Activated T-helper 1 cell treated with anti-CD3 and anti-CD28 coated beads, Interleukin-12 subunit alpha, Interleukin-12 subunit beta, Interleukin-2, Interleukin-4 antibody, amounts not matched to agents 30 ng/mL and 10 ng/mL and 1 ng/mL, durations not matched to agents 14 hours and 24 hours and 36 hours (primary cell): ENCODE measurements at regions not wholly inside any gene's neighbourhood (a gene's known extent, or its start where the extent isn't known, plus 50 kb on each side); places are given as distances from the start of the nearest gene placed in this dataset.

Source experiments
- DNase-seq: peaks from one replicate; pipeline ENCODE4 v3.0.0; 2021; ENCODE audit warnings: low spot score
- H3K27ac Mint-ChIP-seq: one replicate; pipeline ENCODE4 v1.8.0; 2021; ENCODE audit warnings: mild to moderate bottlenecking, mixed read lengths
- H3K27me3 Mint-ChIP-seq: one replicate; pipeline ENCODE4 v1.8.0; 2022; ENCODE audit warnings: mild to moderate bottlenecking, moderate library complexity, mixed read lengths; ENCODE audit not compliant: insufficient read depth
- H3K36me3 Mint-ChIP-seq: one replicate; pipeline ENCODE4 v1.8.0; 2021; ENCODE audit warnings: low read depth, mixed read lengths
- H3K4me1 Mint-ChIP-seq: one replicate; pipeline ENCODE4 v1.8.0; 2021; ENCODE audit warnings: low read depth, mixed read lengths
- H3K4me3 Mint-ChIP-seq: one replicate; pipeline ENCODE4 v1.8.0; 2021; ENCODE audit warnings: mild to moderate bottlenecking, moderate library complexity, mixed read lengths
- H3K9me3 Mint-ChIP-seq: one replicate; pipeline ENCODE4 v1.8.0; 2021; ENCODE audit warnings: mixed read lengths
- intact Hi-C: fragments of 100-400 bp; cut with micrococcal nuclease; formaldehyde crosslinking; loops from one replicate; pipeline ENCODE4 v1.15.1; 2024

DNA sequence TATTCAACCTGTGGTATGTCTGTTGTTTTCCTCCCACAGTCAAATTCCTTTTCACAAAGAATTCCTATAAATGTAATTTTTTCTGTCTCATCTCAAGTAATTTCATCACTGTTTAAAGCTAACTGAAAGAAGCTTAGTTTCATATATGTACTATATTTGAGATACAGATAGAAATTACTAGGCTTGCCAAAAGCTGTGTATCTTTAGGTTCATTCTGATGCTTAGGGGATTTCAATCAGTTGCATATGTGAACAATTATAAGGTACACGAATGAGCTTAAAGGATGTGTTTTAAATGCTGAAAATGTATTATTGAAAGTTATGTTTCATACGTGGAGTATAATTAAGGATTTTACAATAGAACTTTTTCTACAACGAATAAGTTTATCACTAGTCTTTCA is 59.2 kb upstream of the DSG1 start:
- no peak for DNase-seq
- H3K4me1 Mint-ChIP-seq = no peaks in the 10 kb centered on the region
- no peaks in the 10 kb centered on the region for H3K9me3 Mint-ChIP-seq
- intact Hi-C loops = loop anchor here (10.0 kb wide), 1 partner anchor 64 kb away; no protein-coding TSS in a partner anchor
- no peak overlapping the region for H3K4me3 Mint-ChIP-seq
- no peak overlapping the region for H3K27ac Mint-ChIP-seq
- H3K36me3 Mint-ChIP-seq = no peaks in the 10 kb centered on the region
- H3K27me3 Mint-ChIP-seq = no peaks in the 10 kb centered on the region

GRCh38 chr18:31261792-31262582 is 56.0 kb upstream of the DSG1 start:
- intact Hi-C loops = no loop called here
- H3K4me1 Mint-ChIP-seq = no peaks in the 10 kb centered on the region
- H3K9me3 Mint-ChIP-seq = no peaks in the 10 kb centered on the region
- DNase-seq = no peak
- no peak overlapping the region for H3K4me3 Mint-ChIP-seq
- H3K27ac Mint-ChIP-seq = no peak overlapping the region
- no peaks in the 10 kb centered on the region for H3K36me3 Mint-ChIP-seq
- H3K27me3 Mint-ChIP-seq = no peaks in the 10 kb centered on the region

DNA sequence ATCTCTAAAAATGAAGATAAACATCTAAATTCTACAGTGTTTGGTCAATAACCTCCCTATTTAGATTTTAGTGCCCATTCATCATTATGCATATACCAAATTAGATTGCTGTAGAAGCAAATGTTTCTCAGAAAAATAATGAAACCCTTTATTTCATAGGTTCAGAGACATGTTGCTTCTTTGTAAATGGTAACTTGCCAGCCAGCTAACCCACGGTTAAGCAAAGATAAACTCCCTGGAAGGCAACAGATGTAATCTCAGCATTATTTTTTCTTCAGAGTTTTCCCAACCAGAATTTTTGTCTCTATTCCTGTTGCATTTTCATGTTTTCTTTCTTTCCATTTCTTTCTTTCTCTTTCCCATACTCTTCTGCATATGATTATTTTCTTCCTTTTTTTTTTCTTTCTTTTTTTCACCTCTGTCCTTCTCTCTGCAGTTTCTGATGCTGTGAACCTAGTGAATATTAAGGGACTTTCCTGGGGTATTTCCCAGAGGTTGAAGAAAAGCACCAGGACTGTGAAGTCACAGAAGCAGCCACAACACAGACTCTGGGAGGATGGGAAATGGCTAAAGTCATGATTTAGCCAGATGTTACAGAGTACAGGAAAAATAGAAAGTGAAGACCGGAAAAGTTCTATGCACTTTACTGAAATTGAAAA is 50.0 kb upstream of the DSG1 start:
- no peak for DNase-seq
- intact Hi-C loops = no loop called here
- H3K4me1 Mint-ChIP-seq = no peaks in the 10 kb centered on the region
- no peak overlapping the region for H3K27ac Mint-ChIP-seq
- no peaks in the 10 kb centered on the region for H3K27me3 Mint-ChIP-seq
- H3K9me3 Mint-ChIP-seq = peaks cover 4% of the 10 kb centered on the region
- H3K36me3 Mint-ChIP-seq = no peaks in the 10 kb centered on the region
- H3K4me3 Mint-ChIP-seq = no peak overlapping the region
